ENCODE measurements at regions not wholly inside any gene's neighbourhood (a gene's known extent, or its start where the extent isn't known, plus 50 kb on each side); places are given as distances from the start of the nearest gene placed in this dataset.

- no peak for TF ChIP-seq ZNF274 (IDR thresholded peaks at IDR 0.05; ENCODE audit: low read depth, low read length)
- TF ChIP-seq SUZ12 (IDR thresholded peaks at IDR 0.05; ENCODE audit: extremely low read depth, insufficient read depth, insufficient read length): no peak
Observed at GRCh38 chr13:39866722-39867121, 211.3 kb downstream of the COG6 start.
